ENCODE measurements at regions not wholly inside any gene's neighbourhood (a gene's known extent, or its start where the extent isn't known, plus 50 kb on each side); places are given as distances from the start of the nearest gene placed in this dataset.
"Not testable (repeated sequence)": the region's sequence is repeated elsewhere in the genome, so short reads cannot be mapped to it uniquely, and the experiment has no call there.

GRCh38 chr3:87673132-87673531, 385.7 kb downstream of the CGGBP1 start:
- H3K23ac ChIP-seq (ENCODE audit: low read depth, low read length, poor library complexity): no peak overlapping the region
- no peak overlapping the region for H3K18ac ChIP-seq (ENCODE audit: low read length)
- H3K79me1 ChIP-seq (ENCODE audit: low read depth, low read length): no peaks in the 10 kb centered on the region
- H2AK5ac ChIP-seq (ENCODE audit: low read depth, low read length): no peak overlapping the region
- H3K4me1 ChIP-seq (ENCODE audit: control insufficient read depth in 2 of 2, insufficient read depth in 1 of 2, low read depth in 1 of 2, low read length in 2 of 2): no peaks in the 10 kb centered on the region
- no peak overlapping the region for H2AFZ ChIP-seq (ENCODE audit: low read length)
- H3K27ac ChIP-seq (replicated peaks; ENCODE audit: low read length): no peak overlapping the region
- H3K27me3 ChIP-seq (ENCODE audit: control insufficient read depth in 3 of 3, insufficient read depth in 3 of 3, low read depth in 1 of 3, low read length in 3 of 3): no peaks in the 10 kb centered on the region
- H3K4me3 ChIP-seq (ENCODE audit: low read length in 2 of 2): no peak overlapping the region
- H3K9me3 ChIP-seq (replicated peaks in 1 of 2; ENCODE audit: control insufficient read depth in 2 of 2, insufficient read depth in 1 of 2, low read depth in 1 of 2, low read length in 2 of 2): no peaks in the 10 kb centered on the region
- no CpG with 5 or more reads among the region's 4 CpGs for WGBS, 2 donors (ENCODE audit: extremely low coverage in 2 of 2, insufficient read length in 2 of 2, insufficient replicate concordance in 1 of 2)
- no peak overlapping the region for H2BK5ac ChIP-seq (ENCODE audit: low read length)
- DNase-seq (ENCODE audit: low spot score): no peak
- no peak overlapping the region for H3K4me2 ChIP-seq (ENCODE audit: insufficient read depth, low read length, poor library complexity, severe bottlenecking)
- no peak overlapping the region for H4K8ac ChIP-seq (ENCODE audit: low read depth, low read length)
- no peak overlapping the region for H2BK12ac ChIP-seq (ENCODE audit: low read length)
- no peak overlapping the region for H4K91ac ChIP-seq (ENCODE audit: low read depth, low read length, poor library complexity)
- H2BK15ac ChIP-seq (ENCODE audit: low read length): no peak overlapping the region
- H3K4ac ChIP-seq (ENCODE audit: low read length): no peak overlapping the region
- H3K9ac ChIP-seq (ENCODE audit: low read depth, low read length, poor library complexity): no peak overlapping the region
- no peaks in the 10 kb centered on the region for H3K36me3 ChIP-seq (replicated peaks in 1 of 2; ENCODE audit: control insufficient read depth in 2 of 2, insufficient read depth in 2 of 2, low read length in 2 of 2)
- no peak overlapping the region for H3K14ac ChIP-seq (ENCODE audit: low read length)
- H2BK120ac ChIP-seq (ENCODE audit: low read depth, low read length): no peak overlapping the region

GRCh38 chr3:87654184-87654583, 377.8 kb upstream of the POU1F1 start:
- no peak overlapping the region for H3K4ac ChIP-seq (ENCODE audit: low read length)

GRCh38 chr3:87653138-87653537, 376.8 kb upstream of the POU1F1 start:
- not testable (repeated sequence) for H3K23ac ChIP-seq (ENCODE audit: low read depth, low read length, poor library complexity); H4K91ac ChIP-seq (ENCODE audit: low read depth, low read length, poor library complexity); H3K27ac ChIP-seq (replicated peaks; ENCODE audit: low read length); H2BK15ac ChIP-seq (ENCODE audit: low read length); H3K9me3 ChIP-seq (replicated peaks in 1 of 2; ENCODE audit: control insufficient read depth in 2 of 2, insufficient read depth in 1 of 2, low read depth in 1 of 2, low read length in 2 of 2); H3K36me3 ChIP-seq (replicated peaks in 1 of 2; ENCODE audit: control insufficient read depth in 2 of 2, insufficient read depth in 2 of 2, low read length in 2 of 2); H3K4me3 ChIP-seq (ENCODE audit: low read length in 2 of 2); DNase-seq (ENCODE audit: low spot score); H3K4ac ChIP-seq (ENCODE audit: low read length); H3K14ac ChIP-seq (ENCODE audit: low read length); H2BK12ac ChIP-seq (ENCODE audit: low read length); H3K27me3 ChIP-seq (ENCODE audit: control insufficient read depth in 3 of 3, insufficient read depth in 3 of 3, low read depth in 1 of 3, low read length in 3 of 3); H3K18ac ChIP-seq (ENCODE audit: low read length); H3K4me1 ChIP-seq (ENCODE audit: control insufficient read depth in 2 of 2, insufficient read depth in 1 of 2, low read depth in 1 of 2, low read length in 2 of 2); H3K4me2 ChIP-seq (ENCODE audit: insufficient read depth, low read length, poor library complexity, severe bottlenecking); H3K9ac ChIP-seq (ENCODE audit: low read depth, low read length, poor library complexity); H2AFZ ChIP-seq (ENCODE audit: low read length); H2AK5ac ChIP-seq (ENCODE audit: low read depth, low read length); H2BK120ac ChIP-seq (ENCODE audit: low read depth, low read length); H2BK5ac ChIP-seq (ENCODE audit: low read length); H4K8ac ChIP-seq (ENCODE audit: low read depth, low read length); H3K79me1 ChIP-seq (ENCODE audit: low read depth, low read length)
- no CpG with 5 or more reads among the region's 3 CpGs for WGBS, 2 donors (ENCODE audit: extremely low coverage in 2 of 2, insufficient read length in 2 of 2, insufficient replicate concordance in 1 of 2)

More at GRCh38 chr3:87654184-87654583, 377.8 kb upstream of the POU1F1 start:
- H3K4me3 ChIP-seq (ENCODE audit: low read length in 2 of 2): no peak overlapping the region
- H2AFZ ChIP-seq (ENCODE audit: low read length): no peak overlapping the region
- no peak overlapping the region for H4K91ac ChIP-seq (ENCODE audit: low read depth, low read length, poor library complexity)
- H3K18ac ChIP-seq (ENCODE audit: low read length): no peak overlapping the region
- no peak overlapping the region for H3K14ac ChIP-seq (ENCODE audit: low read length)
- H2AK5ac ChIP-seq (ENCODE audit: low read depth, low read length): no peak overlapping the region
- H2BK12ac ChIP-seq (ENCODE audit: low read length): no peak overlapping the region
- H2BK120ac ChIP-seq (ENCODE audit: low read depth, low read length): no peak overlapping the region
- DNase-seq (ENCODE audit: low spot score): no peak
- no peaks in the 10 kb centered on the region for H3K36me3 ChIP-seq (replicated peaks in 1 of 2; ENCODE audit: control insufficient read depth in 2 of 2, insufficient read depth in 2 of 2, low read length in 2 of 2)
- no peaks in the 10 kb centered on the region for H3K79me1 ChIP-seq (ENCODE audit: low read depth, low read length)
- no peaks in the 10 kb centered on the region for H3K4me1 ChIP-seq (ENCODE audit: control insufficient read depth in 2 of 2, insufficient read depth in 1 of 2, low read depth in 1 of 2, low read length in 2 of 2)
- H2BK5ac ChIP-seq (ENCODE audit: low read length): no peak overlapping the region
- no peak overlapping the region for H3K9ac ChIP-seq (ENCODE audit: low read depth, low read length, poor library complexity)
- no peaks in the 10 kb centered on the region for H3K27me3 ChIP-seq (ENCODE audit: control insufficient read depth in 3 of 3, insufficient read depth in 3 of 3, low read depth in 1 of 3, low read length in 3 of 3)
- WGBS, 2 donors (ENCODE audit: extremely low coverage in 2 of 2, insufficient read length in 2 of 2, insufficient replicate concordance in 1 of 2): no CpG with 5 or more reads among the region's 2 CpGs
- no peak overlapping the region for H3K4me2 ChIP-seq (ENCODE audit: insufficient read depth, low read length, poor library complexity, severe bottlenecking)
- no peak overlapping the region for H2BK15ac ChIP-seq (ENCODE audit: low read length)
- no peaks in the 10 kb centered on the region for H3K9me3 ChIP-seq (replicated peaks in 1 of 2; ENCODE audit: control insufficient read depth in 2 of 2, insufficient read depth in 1 of 2, low read depth in 1 of 2, low read length in 2 of 2)
- no peak overlapping the region for H3K27ac ChIP-seq (replicated peaks; ENCODE audit: low read length)
- H3K23ac ChIP-seq (ENCODE audit: low read depth, low read length, poor library complexity): no peak overlapping the region
- no peak overlapping the region for H4K8ac ChIP-seq (ENCODE audit: low read depth, low read length)

GRCh38 chr3:87634426-87634825, 358.0 kb upstream of the POU1F1 start:
- H3K9me3 ChIP-seq (replicated peaks in 1 of 2; ENCODE audit: control insufficient read depth in 2 of 2, insufficient read depth in 1 of 2, low read depth in 1 of 2, low read length in 2 of 2): no peaks in the 10 kb centered on the region
- H2BK120ac ChIP-seq (ENCODE audit: low read depth, low read length): no peak overlapping the region
- WGBS, 2 donors (ENCODE audit: extremely low coverage in 2 of 2, insufficient read length in 2 of 2, insufficient replicate concordance in 1 of 2): no CpG with 5 or more reads among the region's 1 CpG

More at GRCh38 chr3:87634426-87634825, 358.0 kb upstream of the POU1F1 start:
- no peak overlapping the region for H2BK12ac ChIP-seq (ENCODE audit: low read length)
- no peak overlapping the region for H3K4ac ChIP-seq (ENCODE audit: low read length)
- no peak overlapping the region for H4K91ac ChIP-seq (ENCODE audit: low read depth, low read length, poor library complexity)
- no peaks in the 10 kb centered on the region for H3K27me3 ChIP-seq (ENCODE audit: control insufficient read depth in 3 of 3, insufficient read depth in 3 of 3, low read depth in 1 of 3, low read length in 3 of 3)
- H3K79me1 ChIP-seq (ENCODE audit: low read depth, low read length): no peaks in the 10 kb centered on the region
- H3K23ac ChIP-seq (ENCODE audit: low read depth, low read length, poor library complexity): no peak overlapping the region
- no peak overlapping the region for H2BK15ac ChIP-seq (ENCODE audit: low read length)
- H3K36me3 ChIP-seq (replicated peaks in 1 of 2; ENCODE audit: control insufficient read depth in 2 of 2, insufficient read depth in 2 of 2, low read length in 2 of 2): no peaks in the 10 kb centered on the region
- no peak overlapping the region for H3K27ac ChIP-seq (replicated peaks; ENCODE audit: low read length)
- H3K4me1 ChIP-seq (ENCODE audit: control insufficient read depth in 2 of 2, insufficient read depth in 1 of 2, low read depth in 1 of 2, low read length in 2 of 2): no peaks in the 10 kb centered on the region
- no peak overlapping the region for H2BK5ac ChIP-seq (ENCODE audit: low read length)
- no peak overlapping the region for H3K9ac ChIP-seq (ENCODE audit: low read depth, low read length, poor library complexity)
- H3K18ac ChIP-seq (ENCODE audit: low read length): no peak overlapping the region
- no peak overlapping the region for H2AFZ ChIP-seq (ENCODE audit: low read length)
- H2AK5ac ChIP-seq (ENCODE audit: low read depth, low read length): no peak overlapping the region
- no peak overlapping the region for H4K8ac ChIP-seq (ENCODE audit: low read depth, low read length)
- H3K14ac ChIP-seq (ENCODE audit: low read length): no peak overlapping the region
- no peak overlapping the region for H3K4me2 ChIP-seq (ENCODE audit: insufficient read depth, low read length, poor library complexity, severe bottlenecking)
- H3K4me3 ChIP-seq (ENCODE audit: low read length in 2 of 2): no peak overlapping the region
- DNase-seq (ENCODE audit: low spot score): no peak
